Heart left ventricle (tissue), 13 donors: ENCODE measurements at regions not wholly inside any gene's neighbourhood (a gene's known extent, or its start where the extent isn't known, plus 50 kb on each side); places are given as distances from the start of the nearest gene placed in this dataset.

Experiments used
- CTCF ChIP-seq, 12 donors: fragments of 200-600 bp; sonication (generic) in 4 of 12; IDR thresholded peaks; one replicate each; pipeline versions ENCODE4 v1.5.0 to v1.8.0; 2018 to 2022; ENCODE audit warnings: antibody characterized with exemption in 12 of 12, mild to moderate bottlenecking in 5 of 12
- POLR2A ChIP-seq, 2 donors: fragments of 450-650 bp; IDR thresholded peaks; one replicate each; pipeline ENCODE4 v1.6.1; 2017; ENCODE audit warnings: antibody characterized with exemption in 2 of 2, mild to moderate bottlenecking in 2 of 2, moderate library complexity in 2 of 2
- donor health status: ischemic (EF 13 %, LVEDD 7.1; RV severe dilation, severe dysfunction).
- donor health status: DM: no; HTN: yes; CAD: no.
- donor health status: DM: no; HTN: no; CAD: no.
- donor health status: ischemic (EF 25% LVEDD 6.9; RV normal size, moderate dysfunction).
- donor health status: ischemic (EF 25% LVEDD 5.7; RV mildly dilated, moderate dysfunction).
- donor health status: ischemic (EF 35%, LVEDD 5.7; RV mildly dilated, moderate dysfunction).
- donor health status: nonischemic (EF 11% LVEDD 7.7; RV severe dilation, severe dysfunction).
- donor health status: DM: yes; HTN: yes; CAD: no.
- donor health status: PGD.
- donor health status: ischemic (EF 29% LVEDD 5.4; RV normal size, mild dysfunction).
- donor health status: nonischemic (EF 23%, LVEDD 6.1; RV moderate dilation, normal function).

- TF ChIP-seq POLR2A (IDR thresholded peaks at IDR 0.05), result no peak
- TF ChIP-seq CTCF (IDR thresholded peaks at IDR 0.05), result no peak
These were observed 173.8 kb downstream of the BCL11A start for GRCh38 chr2:60379684-60380083.
